ENCODE measurements at regions not wholly inside any gene's neighbourhood (a gene's known extent, or its start where the extent isn't known, plus 50 kb on each side); places are given as distances from the start of the nearest gene placed in this dataset.

DNA sequence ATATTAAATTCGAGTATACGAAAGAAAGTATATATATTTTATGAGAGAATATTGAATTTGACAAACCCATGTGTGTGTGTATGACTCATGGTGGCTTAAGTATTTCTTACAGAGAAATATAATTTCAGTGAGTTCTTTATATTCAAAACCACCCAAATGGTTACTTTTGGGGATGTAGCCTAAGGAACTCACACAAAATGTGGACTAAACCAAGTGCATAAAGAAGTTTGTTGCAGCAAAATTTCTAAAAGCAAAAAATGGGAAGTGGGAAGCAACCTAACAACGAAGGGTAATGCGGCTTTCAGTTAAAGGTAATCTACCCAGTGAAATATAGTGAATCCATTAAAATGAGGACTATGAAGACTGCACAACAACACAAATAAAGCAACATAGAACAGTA lies 277.1 kb downstream of the EDEM1 start:
- H3K9me3 ChIP-seq (replicated peaks), result no peaks in the 10 kb centered on the region
- H3K27ac ChIP-seq (replicated peaks), result no peak overlapping the region
- H3K27me3 ChIP-seq (ENCODE audit: low read depth), result peaks cover 3% of the 10 kb centered on the region
- TF ChIP-seq, protein P1, sequence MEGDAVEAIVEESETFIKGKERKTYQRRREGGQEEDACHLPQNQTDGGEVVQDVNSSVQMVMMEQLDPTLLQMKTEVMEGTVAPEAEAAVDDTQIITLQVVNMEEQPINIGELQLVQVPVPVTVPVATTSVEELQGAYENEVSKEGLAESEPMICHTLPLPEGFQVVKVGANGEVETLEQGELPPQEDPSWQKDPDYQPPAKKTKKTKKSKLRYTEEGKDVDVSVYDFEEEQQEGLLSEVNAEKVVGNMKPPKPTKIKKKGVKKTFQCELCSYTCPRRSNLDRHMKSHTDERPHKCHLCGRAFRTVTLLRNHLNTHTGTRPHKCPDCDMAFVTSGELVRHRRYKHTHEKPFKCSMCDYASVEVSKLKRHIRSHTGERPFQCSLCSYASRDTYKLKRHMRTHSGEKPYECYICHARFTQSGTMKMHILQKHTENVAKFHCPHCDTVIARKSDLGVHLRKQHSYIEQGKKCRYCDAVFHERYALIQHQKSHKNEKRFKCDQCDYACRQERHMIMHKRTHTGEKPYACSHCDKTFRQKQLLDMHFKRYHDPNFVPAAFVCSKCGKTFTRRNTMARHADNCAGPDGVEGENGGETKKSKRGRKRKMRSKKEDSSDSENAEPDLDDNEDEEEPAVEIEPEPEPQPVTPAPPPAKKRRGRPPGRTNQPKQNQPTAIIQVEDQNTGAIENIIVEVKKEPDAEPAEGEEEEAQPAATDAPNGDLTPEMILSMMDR (IDR thresholded peaks at IDR 0.05; ENCODE audit: borderline replicate concordance), result no peak
- intact Hi-C loops (cut with micrococcal nuclease), result no loop called here
- no peak overlapping the region for H3K4me3 ChIP-seq
- H3K4me1 ChIP-seq, result no peaks in the 10 kb centered on the region
- no peaks in the 10 kb centered on the region for H3K36me3 ChIP-seq
- DNase-seq, result no peak

DNA sequence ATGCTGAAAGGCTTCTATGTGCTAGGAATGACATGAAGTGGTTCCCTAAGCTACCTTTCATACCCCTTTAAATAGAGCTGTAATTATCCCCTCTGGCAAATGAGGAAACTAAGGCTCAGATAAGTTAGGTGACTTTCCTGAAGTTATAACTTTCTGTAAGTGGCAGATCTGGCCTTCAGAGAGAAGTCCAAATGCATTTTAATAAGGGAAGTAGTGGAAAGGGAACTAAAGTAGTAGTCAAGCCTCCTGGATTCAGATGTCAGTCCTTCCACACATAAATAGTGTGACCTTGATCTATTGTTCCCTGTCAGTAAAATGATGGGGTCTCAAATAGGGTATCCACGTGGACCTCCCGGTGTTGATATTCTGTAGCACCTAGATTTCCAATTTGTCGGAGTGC lies 277.7 kb downstream of the EDEM1 start:
- H3K4me3 ChIP-seq, result no peak overlapping the region
- intact Hi-C loops (cut with micrococcal nuclease), result no loop called here
- H3K4me1 ChIP-seq, result no peaks in the 10 kb centered on the region
- no peaks in the 10 kb centered on the region for H3K36me3 ChIP-seq
- DNase-seq, result no peak
- H3K9me3 ChIP-seq (replicated peaks), result no peaks in the 10 kb centered on the region
- TF ChIP-seq, protein P1 (IDR thresholded peaks at IDR 0.05; ENCODE audit: borderline replicate concordance), result no peak
- H3K27ac ChIP-seq (replicated peaks), result no peak overlapping the region
- H3K27me3 ChIP-seq (ENCODE audit: low read depth), result peaks cover 3% of the 10 kb centered on the region

DNA sequence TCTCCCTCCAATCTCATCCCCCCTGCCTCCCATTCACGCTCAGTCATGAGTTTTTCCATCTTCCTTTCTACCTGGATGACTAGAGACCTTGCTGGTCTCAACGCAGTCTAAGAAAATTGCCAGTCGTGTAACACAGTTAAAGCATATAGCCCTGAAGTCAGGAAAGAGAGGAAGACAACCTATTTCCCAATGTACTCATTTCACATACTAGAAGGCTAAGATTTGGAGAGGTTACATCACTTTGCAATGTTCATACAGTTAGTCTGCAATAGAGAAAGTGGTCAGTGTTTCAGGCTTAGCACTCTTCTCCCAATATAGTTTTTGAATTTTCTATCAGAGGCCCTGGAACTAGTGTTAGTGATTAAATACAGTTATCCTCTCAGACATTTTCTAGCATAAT lies 278.6 kb downstream of the EDEM1 start:
- intact Hi-C loops (cut with micrococcal nuclease), result no loop called here
- TF ChIP-seq, protein P1 (IDR thresholded peaks at IDR 0.05; ENCODE audit: borderline replicate concordance), result no peak
- DNase-seq, result no peak
- no peak overlapping the region for H3K27ac ChIP-seq (replicated peaks)
- no peaks in the 10 kb centered on the region for H3K9me3 ChIP-seq (replicated peaks)
- H3K4me3 ChIP-seq, result no peak overlapping the region
- H3K36me3 ChIP-seq, result no peaks in the 10 kb centered on the region
- H3K4me1 ChIP-seq, result no peaks in the 10 kb centered on the region
- H3K27me3 ChIP-seq (ENCODE audit: low read depth), result peaks cover 3% of the 10 kb centered on the region

DNA sequence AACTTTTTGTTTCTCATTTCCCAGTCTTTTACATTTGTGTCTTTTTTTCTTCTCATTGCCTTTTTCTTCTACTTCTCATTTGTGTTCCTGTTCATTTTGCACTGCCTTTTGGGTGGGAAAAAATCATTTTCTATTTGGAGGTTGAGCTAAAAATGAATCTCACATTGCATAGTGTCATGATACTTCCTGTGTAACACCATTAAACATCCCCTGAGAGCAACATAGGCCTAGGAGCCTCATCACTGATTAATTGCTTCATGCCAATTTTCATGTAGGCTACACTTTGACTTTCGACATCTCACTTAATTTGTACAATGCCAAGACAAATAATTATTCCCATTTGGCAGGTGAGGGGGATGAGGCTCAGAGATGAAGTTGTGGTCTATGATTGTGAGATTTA lies 279.2 kb downstream of the EDEM1 start:
- TF ChIP-seq, protein P1 (IDR thresholded peaks at IDR 0.05; ENCODE audit: borderline replicate concordance), result no peak

DNA sequence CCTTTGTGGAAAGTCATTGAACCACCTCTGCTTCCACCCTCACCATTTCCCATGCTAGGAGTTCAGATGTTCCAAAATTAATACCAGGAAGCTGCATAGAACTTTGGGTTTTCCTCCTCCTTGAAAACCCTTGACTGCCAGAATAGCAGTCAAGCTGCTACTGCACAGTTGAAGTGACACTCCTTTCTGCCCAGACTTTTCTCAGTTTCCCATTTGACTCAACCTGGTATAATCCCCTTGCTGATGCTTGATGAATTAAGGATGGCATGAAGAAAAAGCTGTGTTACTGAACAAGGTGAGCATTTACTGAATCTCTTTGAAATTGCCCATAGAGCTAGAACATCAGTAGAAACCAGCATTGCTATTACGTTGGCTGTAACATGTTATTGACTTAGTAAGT lies 286.0 kb downstream of the EDEM1 start:
- intact Hi-C loops (cut with micrococcal nuclease), result no loop called here
- Histone ChIP-seq H3K27me3 (ENCODE audit: low read depth) (no peaks in the 10 kb centered on the region), H3K36me3 (no peaks in the 10 kb centered on the region), H3K27ac (replicated peaks) (no peak overlapping the region), H3K9me3 (replicated peaks) (no peaks in the 10 kb centered on the region), H3K4me1 (no peaks in the 10 kb centered on the region), H3K4me3 (no peak overlapping the region)
- TF ChIP-seq, protein P1 (IDR thresholded peaks at IDR 0.05; ENCODE audit: borderline replicate concordance), result no peak
- DNase-seq, result no peak

More for the DNA sequence above, 279.2 kb downstream of the EDEM1 start:
- Histone ChIP-seq H3K27ac (replicated peaks) (no peak overlapping the region), H3K36me3 (no peaks in the 10 kb centered on the region), H3K9me3 (replicated peaks) (no peaks in the 10 kb centered on the region), H3K27me3 (ENCODE audit: low read depth) (peaks cover 3% of the 10 kb centered on the region), H3K4me3 (no peak overlapping the region), H3K4me1 (no peaks in the 10 kb centered on the region)
- no peak for DNase-seq
- intact Hi-C loops (cut with micrococcal nuclease), result no loop called here

DNA sequence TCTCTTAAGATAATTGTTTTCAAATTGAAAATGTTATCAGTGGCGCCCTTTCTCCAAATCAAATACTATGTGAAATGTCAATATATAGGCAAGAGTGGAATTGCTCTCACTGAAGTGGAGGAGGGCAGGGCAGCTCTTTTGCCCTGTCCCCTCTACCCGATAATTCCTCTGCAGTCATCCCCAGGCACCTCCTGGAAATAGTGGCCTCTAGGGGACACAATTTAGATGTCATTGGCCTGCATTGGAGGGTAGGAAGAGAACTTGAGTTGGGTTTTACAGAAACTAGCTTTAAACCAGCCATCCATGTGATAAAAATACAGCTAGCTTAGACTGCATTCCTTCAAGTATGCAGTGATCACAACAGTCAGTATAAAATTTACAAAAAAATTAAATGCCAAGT lies 288.9 kb downstream of the EDEM1 start:
- TF ChIP-seq, protein P1 (IDR thresholded peaks at IDR 0.05; ENCODE audit: borderline replicate concordance), result no peak
- H3K9me3 ChIP-seq (replicated peaks), result no peaks in the 10 kb centered on the region
- DNase-seq, result no peak

More for the DNA sequence above, 288.9 kb downstream of the EDEM1 start:
- no peak overlapping the region for H3K27ac ChIP-seq (replicated peaks)
- H3K4me3 ChIP-seq, result no peak overlapping the region
- H3K27me3 ChIP-seq (ENCODE audit: low read depth), result no peaks in the 10 kb centered on the region
- intact Hi-C loops (cut with micrococcal nuclease), result no loop called here
- no peaks in the 10 kb centered on the region for H3K4me1 ChIP-seq
- H3K36me3 ChIP-seq, result no peaks in the 10 kb centered on the region

Measured in left ventricle myocardium inferior (tissue), 1 donor.